H9 (cell line): ENCODE measurements at regions not wholly inside any gene's neighbourhood (a gene's known extent, or its start where the extent isn't known, plus 50 kb on each side); places are given as distances from the start of the nearest gene placed in this dataset.

Source experiments
- DNase-seq: peaks from one replicate; pipeline ENCODE4 v3.0.0-alpha.2; 2017
- H2AFZ ChIP-seq: one replicate; pipeline ENCODE4 v1.6.1; 2013; ENCODE audit warnings: mild to moderate bottlenecking, low read length, control low read depth, moderate library complexity
- H2AK5ac ChIP-seq: 2 replicates; pipeline ENCODE4 v1.6.1; 2013; ENCODE audit warnings: low read length, control low read depth, mixed read lengths; ENCODE audit not compliant: insufficient read length
- H2BK120ac ChIP-seq: one replicate; pipeline ENCODE4 v1.6.1; 2013; ENCODE audit warnings: low read depth, mild to moderate bottlenecking, low read length, control low read depth, inconsistent platforms; ENCODE audit not compliant: poor library complexity, severe bottlenecking
- H2BK12ac ChIP-seq: 2 replicates; pipeline ENCODE4 v1.6.1; 2013; ENCODE audit warnings: low read length, control low read depth, mixed read lengths, low read depth; ENCODE audit not compliant: insufficient read length
- H2BK15ac ChIP-seq: 2 replicates; pipeline ENCODE4 v1.6.1; 2013; ENCODE audit warnings: low read depth, low read length, control low read depth
- H2BK20ac ChIP-seq: one replicate; pipeline ENCODE4 v1.6.1; 2013; ENCODE audit warnings: low read depth, mild to moderate bottlenecking, low read length, control low read depth, inconsistent platforms; ENCODE audit not compliant: poor library complexity, severe bottlenecking
- H2BK5ac ChIP-seq: 2 replicates; pipeline ENCODE4 v1.6.1; 2013; ENCODE audit warnings: low read length, control low read depth, mixed read lengths; ENCODE audit not compliant: insufficient read length
- H3K14ac ChIP-seq: 2 replicates; pipeline ENCODE4 v1.6.1; 2013; ENCODE audit warnings: low read length, control low read depth; ENCODE audit not compliant: insufficient read depth
- H3K18ac ChIP-seq: 2 replicates; pipeline ENCODE4 v1.6.1; 2013; ENCODE audit warnings: low read depth, mild to moderate bottlenecking, mixed read lengths, low read length, control low read depth; ENCODE audit not compliant: insufficient read length
- H3K23ac ChIP-seq: 2 replicates; pipeline ENCODE4 v1.6.1; 2013; ENCODE audit warnings: low read length, control low read depth, mixed read lengths, low read depth; ENCODE audit not compliant: insufficient read length
- H3K23me2 ChIP-seq: 2 replicates; pipeline ENCODE4 v1.6.1; 2013; ENCODE audit warnings: low read depth, mild to moderate bottlenecking, mixed read lengths, low read length, control low read depth; ENCODE audit not compliant: insufficient read length, poor library complexity, severe bottlenecking
- H3K27ac ChIP-seq: 2 replicates; pipeline ENCODE4 v1.5.1; 2013; ENCODE audit warnings: low read length, control low read depth, mixed read lengths, low read depth; ENCODE audit not compliant: insufficient read length
- H3K27me3 ChIP-seq: 2 replicates; pipeline ENCODE4 v1.6.1; 2013; ENCODE audit warnings: low read length, control low read depth, inconsistent platforms; ENCODE audit not compliant: insufficient read depth
- H3K4ac ChIP-seq: 2 replicates; pipeline ENCODE4 v1.6.1; 2013; ENCODE audit warnings: low read depth, mild to moderate bottlenecking, control low read depth, inconsistent platforms, low read length, moderate library complexity
- H3K4me1 ChIP-seq: 2 replicates; pipeline ENCODE4 v1.6.1; 2013; ENCODE audit warnings: low read length, control low read depth, inconsistent platforms; ENCODE audit not compliant: insufficient read depth
- H3K4me2 ChIP-seq: 2 replicates; pipeline ENCODE4 v1.6.1; 2013; ENCODE audit warnings: low read length, control low read depth, mixed read lengths; ENCODE audit not compliant: insufficient read length, insufficient read depth
- H3K56ac ChIP-seq: 2 replicates; pipeline ENCODE4 v1.6.1; 2013; ENCODE audit warnings: low read depth, mild to moderate bottlenecking, mixed read lengths, low read length, control low read depth; ENCODE audit not compliant: insufficient read length
- H3K79me1 ChIP-seq: 2 replicates; pipeline ENCODE4 v1.6.1; 2013; ENCODE audit warnings: low read depth, mild to moderate bottlenecking, moderate library complexity, low read length, control low read depth, inconsistent platforms; ENCODE audit not compliant: insufficient read depth, poor library complexity, severe bottlenecking
- H3K79me2 ChIP-seq: 2 replicates; pipeline ENCODE4 v1.6.1; 2013; ENCODE audit warnings: low read length, control low read depth, inconsistent platforms; ENCODE audit not compliant: insufficient read depth
- H3K9ac ChIP-seq: 2 replicates; pipeline ENCODE4 v1.6.1; 2013; ENCODE audit warnings: low read length, control low read depth, mixed read lengths; ENCODE audit not compliant: insufficient read length; ENCODE audit errors: extremely low read depth
- H3K9me3 ChIP-seq: one replicate; pipeline ENCODE4 v1.6.1; 2013; ENCODE audit warnings: low read depth, low read length, inconsistent platforms; ENCODE audit not compliant: control insufficient read depth
- H3T11ph ChIP-seq: one replicate; pipeline ENCODE4 v1.6.1; 2013; ENCODE audit warnings: mild to moderate bottlenecking, low read length, control low read depth, inconsistent platforms
- H4K20me1 ChIP-seq: one replicate; pipeline ENCODE4 v1.6.1; 2013; ENCODE audit not compliant: control insufficient read depth, insufficient read length, insufficient read depth
- H4K5ac ChIP-seq: 2 replicates; pipeline ENCODE4 v1.6.1; 2013; ENCODE audit warnings: low read depth, mild to moderate bottlenecking, mixed read lengths, low read length, control low read depth; ENCODE audit not compliant: insufficient read length
- H4K8ac ChIP-seq: replicated peaks from 2 replicates; pipeline ENCODE4 v1.6.1; 2013; ENCODE audit warnings: low read length, control low read depth, mixed read lengths, low read depth; ENCODE audit not compliant: insufficient read length
- H4K91ac ChIP-seq: 2 replicates; pipeline ENCODE4 v1.6.1; 2013; ENCODE audit warnings: low read depth, mild to moderate bottlenecking, moderate library complexity, mixed read lengths, low read length, control low read depth; ENCODE audit not compliant: insufficient read length
- H3K27ac Mint-ChIP-seq, 3 experiments: 2 replicates in 2 of 3; 3 replicates in 1 of 3; pipeline ENCODE4 v1.8.0; 2020 to 2021; ENCODE audit warnings: mixed read lengths in 3 of 3, mild to moderate bottlenecking in 1 of 3, moderate library complexity in 1 of 3
- H3K27me3 Mint-ChIP-seq: 2 replicates; pipeline ENCODE4 v1.8.0; 2021; ENCODE audit warnings: low read depth, mild to moderate bottlenecking, moderate library complexity, mixed read lengths
- H3K36me3 Mint-ChIP-seq, 3 experiments: 2 replicates in 2 of 3; 3 replicates in 1 of 3; pipeline ENCODE4 v1.8.0; 2020 to 2021; ENCODE audit warnings: low read depth in 3 of 3, mixed read lengths in 3 of 3; ENCODE audit not compliant: insufficient read depth in 1 of 3
- H3K4me1 Mint-ChIP-seq, 2 experiments: 2 replicates each; pipeline ENCODE4 v1.8.0; 2020; ENCODE audit warnings: mixed read lengths in 2 of 2
- H3K4me3 Mint-ChIP-seq, 2 experiments: 2 replicates in 1 of 2; 3 replicates in 1 of 2; pipeline ENCODE4 v1.8.0; 2020 to 2021; ENCODE audit warnings: mild to moderate bottlenecking in 2 of 2, mixed read lengths in 2 of 2, moderate library complexity in 1 of 2
- H3K9me3 Mint-ChIP-seq, 2 experiments: 2 replicates in 1 of 2; 3 replicates in 1 of 2; pipeline ENCODE4 v1.8.0; 2020; ENCODE audit warnings: mild to moderate bottlenecking in 2 of 2, mixed read lengths in 2 of 2, moderate library complexity in 1 of 2
- WGBS: extraction: QIAGEN DNeasy Blood & Tissue Kit; methylation state at CpG from one replicate; pipeline ENCODE4 v1.1.7; 2013; ENCODE audit warnings: missing lambda C conversion rate, low lambda C conversion rate, mixed read lengths; ENCODE audit not compliant: insufficient read length; ENCODE audit errors: extremely low coverage; 5-methylcytosine and 5-hydroxymethylcytosine counted together
- TF ChIP-seq, protein P1 (sequence below): fragments of 200-600 bp; sonication (generic); conservative IDR thresholded peaks from 3 replicates; pipeline ENCODE4 v1.8.0; 2021; ENCODE audit warnings: antibody characterized with exemption, mild to moderate bottlenecking

DNA sequence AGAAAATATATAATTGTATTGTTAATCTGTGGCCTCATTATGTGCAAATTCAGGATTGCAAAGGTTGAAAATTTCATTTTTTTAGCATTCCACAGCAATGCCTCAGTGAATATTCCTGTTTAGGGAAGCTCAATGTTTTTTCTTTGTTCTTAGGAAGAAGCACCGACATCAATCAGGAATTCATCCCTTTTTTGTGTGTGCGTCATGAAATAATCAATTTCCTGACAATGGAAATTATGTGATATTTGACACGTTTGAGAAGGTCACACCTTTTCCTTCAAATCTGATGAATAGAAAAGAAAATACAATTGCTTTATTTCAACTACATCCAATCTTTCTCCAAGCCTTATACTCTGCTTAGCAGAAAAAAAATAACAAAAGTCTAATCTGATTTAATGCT lies 662.8 kb upstream of the FTMT start:
- H3K9me3 Mint-ChIP-seq, result no peaks in the 10 kb centered on the region
- Histone ChIP-seq H3K4me1 (no peaks in the 10 kb centered on the region), H2BK120ac (no peak overlapping the region), H3K4ac (no peak overlapping the region), H3K27ac (no peak overlapping the region), H3K23me2 (no peaks in the 10 kb centered on the region), H2BK20ac (no peak overlapping the region), H4K8ac (no peak overlapping the region), H3K4me2 (no peak overlapping the region), H2BK15ac (no peak overlapping the region), H2BK12ac (no peak overlapping the region), H4K91ac (no peak overlapping the region), H3K9ac (no peak overlapping the region), H3K18ac (no peak overlapping the region), H2AFZ (no peak overlapping the region), H2AK5ac (no peak overlapping the region), H3K79me2 (no peaks in the 10 kb centered on the region), H3K56ac (no peak overlapping the region), H3K27me3 (no peaks in the 10 kb centered on the region), H3T11ph (no peak overlapping the region), H4K5ac (no peak overlapping the region), H3K14ac (no peak overlapping the region), H2BK5ac (no peak overlapping the region), H3K23ac (no peak overlapping the region), H3K79me1 (no peaks in the 10 kb centered on the region), H4K20me1 (no peaks in the 10 kb centered on the region), H3K9me3 (no peaks in the 10 kb centered on the region)
- no peak for DNase-seq
- WGBS, result no CpG with 5 or more reads among the region's 3 CpGs
- no peak overlapping the region for H3K27ac Mint-ChIP-seq
- no peaks in the 10 kb centered on the region for H3K4me1 Mint-ChIP-seq
- TF ChIP-seq, protein P1, sequence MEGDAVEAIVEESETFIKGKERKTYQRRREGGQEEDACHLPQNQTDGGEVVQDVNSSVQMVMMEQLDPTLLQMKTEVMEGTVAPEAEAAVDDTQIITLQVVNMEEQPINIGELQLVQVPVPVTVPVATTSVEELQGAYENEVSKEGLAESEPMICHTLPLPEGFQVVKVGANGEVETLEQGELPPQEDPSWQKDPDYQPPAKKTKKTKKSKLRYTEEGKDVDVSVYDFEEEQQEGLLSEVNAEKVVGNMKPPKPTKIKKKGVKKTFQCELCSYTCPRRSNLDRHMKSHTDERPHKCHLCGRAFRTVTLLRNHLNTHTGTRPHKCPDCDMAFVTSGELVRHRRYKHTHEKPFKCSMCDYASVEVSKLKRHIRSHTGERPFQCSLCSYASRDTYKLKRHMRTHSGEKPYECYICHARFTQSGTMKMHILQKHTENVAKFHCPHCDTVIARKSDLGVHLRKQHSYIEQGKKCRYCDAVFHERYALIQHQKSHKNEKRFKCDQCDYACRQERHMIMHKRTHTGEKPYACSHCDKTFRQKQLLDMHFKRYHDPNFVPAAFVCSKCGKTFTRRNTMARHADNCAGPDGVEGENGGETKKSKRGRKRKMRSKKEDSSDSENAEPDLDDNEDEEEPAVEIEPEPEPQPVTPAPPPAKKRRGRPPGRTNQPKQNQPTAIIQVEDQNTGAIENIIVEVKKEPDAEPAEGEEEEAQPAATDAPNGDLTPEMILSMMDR, result no peak
- no peaks in the 10 kb centered on the region for H3K36me3 Mint-ChIP-seq
- H3K4me3 Mint-ChIP-seq, result no peak overlapping the region
- no peaks in the 10 kb centered on the region for H3K27me3 Mint-ChIP-seq
